ENCODE measurements at regions not wholly inside any gene's neighbourhood (a gene's known extent, or its start where the extent isn't known, plus 50 kb on each side); places are given as distances from the start of the nearest gene placed in this dataset.

DNA sequence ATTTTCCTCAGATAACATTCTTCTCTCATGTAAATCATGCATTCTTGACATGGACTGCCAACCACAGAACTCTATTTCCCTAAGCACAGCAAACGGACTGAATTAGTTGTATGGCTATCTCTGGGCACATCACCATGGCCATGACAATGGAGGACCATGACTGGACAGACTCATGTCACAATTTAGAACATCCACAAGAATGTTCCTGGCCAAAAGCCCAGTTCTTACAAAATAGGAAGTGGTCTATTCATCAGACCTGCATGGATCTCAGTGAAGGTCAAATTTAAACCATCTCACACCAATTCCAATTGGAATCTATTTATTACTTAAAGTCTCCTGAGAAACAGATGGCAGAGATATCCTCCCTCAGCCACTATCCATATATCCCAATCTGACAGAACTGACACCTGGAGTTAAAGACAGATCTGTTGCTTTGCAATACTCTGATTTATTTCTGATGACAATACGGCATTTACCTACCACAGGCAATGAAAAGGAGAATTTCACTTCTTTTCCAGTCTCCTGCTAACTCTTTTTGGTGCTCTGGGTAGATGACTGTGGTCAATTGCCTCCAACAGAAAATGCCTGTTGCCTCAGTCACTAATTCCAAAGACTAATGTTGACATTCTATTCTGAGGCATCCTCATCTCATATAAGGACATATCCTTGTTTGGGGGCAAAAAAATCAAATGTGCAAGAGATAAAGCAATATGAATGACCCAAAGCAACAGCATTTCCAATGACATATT lies 254.8 kb downstream of the HTR7 start:
- Histone ChIP-seq H3K4me2 (no peak overlapping the region), H3K4me3 (no peak overlapping the region), H3K9me3 (no peaks in the 10 kb centered on the region), H3K4me1 (no peaks in the 10 kb centered on the region), H3K27ac (no peak overlapping the region)
- no peak for FAIRE-seq
- ChIA-PET POLR2A (no interaction called here), CTCF (no interaction called here)
- no peak for ATAC-seq
- 0% methylated on average over 2 of the region's 2 CpGs for WGBS (ENCODE audit: missing lambda C conversion rate)
- TF ChIP-seq FOSB (CRISPR knock-in tag; IDR thresholded peaks at IDR 0.05): no peak
- TF ChIP-seq CHD2 (IDR thresholded peaks at IDR 0.05; ENCODE audit: low read length, partially characterized antibody): no peak
- no peak for TF ChIP-seq KDM1A (IDR thresholded peaks at IDR 0.05; ENCODE audit: low read depth)
- TF ChIP-seq, protein P1, sequence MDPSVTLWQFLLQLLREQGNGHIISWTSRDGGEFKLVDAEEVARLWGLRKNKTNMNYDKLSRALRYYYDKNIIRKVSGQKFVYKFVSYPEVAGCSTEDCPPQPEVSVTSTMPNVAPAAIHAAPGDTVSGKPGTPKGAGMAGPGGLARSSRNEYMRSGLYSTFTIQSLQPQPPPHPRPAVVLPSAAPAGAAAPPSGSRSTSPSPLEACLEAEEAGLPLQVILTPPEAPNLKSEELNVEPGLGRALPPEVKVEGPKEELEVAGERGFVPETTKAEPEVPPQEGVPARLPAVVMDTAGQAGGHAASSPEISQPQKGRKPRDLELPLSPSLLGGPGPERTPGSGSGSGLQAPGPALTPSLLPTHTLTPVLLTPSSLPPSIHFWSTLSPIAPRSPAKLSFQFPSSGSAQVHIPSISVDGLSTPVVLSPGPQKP (IDR thresholded peaks at IDR 0.05; ENCODE audit: low read depth, low read length): no peak
- TF ChIP-seq BHLHE40 (IDR thresholded peaks at IDR 0.05; ENCODE audit: low read depth, low read length): no peak
- TF ChIP-seq FOXS1 (CRISPR knock-in tag; IDR thresholded peaks at IDR 0.05): no peak
- DNase-seq (ENCODE audit: low read depth in 1 of 2, low spot score in 1 of 2): no peak

DNA sequence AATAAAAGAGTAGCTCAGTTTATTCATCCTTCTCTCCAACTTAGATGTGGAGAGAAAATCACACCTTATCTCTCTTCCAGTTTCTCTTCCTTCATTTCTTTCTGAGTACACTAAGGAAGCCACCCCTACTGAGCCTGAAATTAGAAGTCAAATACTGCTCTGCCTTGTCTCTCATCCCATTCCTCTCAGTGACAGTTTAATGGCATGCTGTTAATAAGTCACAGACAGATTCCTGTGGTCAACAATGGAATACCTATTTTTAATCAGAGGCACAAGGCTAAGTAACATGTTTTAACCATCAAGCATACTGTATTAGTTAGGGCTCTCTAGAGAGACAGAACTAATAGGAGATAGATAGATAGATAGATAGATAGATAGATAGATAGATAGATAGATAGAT lies 253.2 kb downstream of the HTR7 start:
- no peak for FAIRE-seq

DNA sequence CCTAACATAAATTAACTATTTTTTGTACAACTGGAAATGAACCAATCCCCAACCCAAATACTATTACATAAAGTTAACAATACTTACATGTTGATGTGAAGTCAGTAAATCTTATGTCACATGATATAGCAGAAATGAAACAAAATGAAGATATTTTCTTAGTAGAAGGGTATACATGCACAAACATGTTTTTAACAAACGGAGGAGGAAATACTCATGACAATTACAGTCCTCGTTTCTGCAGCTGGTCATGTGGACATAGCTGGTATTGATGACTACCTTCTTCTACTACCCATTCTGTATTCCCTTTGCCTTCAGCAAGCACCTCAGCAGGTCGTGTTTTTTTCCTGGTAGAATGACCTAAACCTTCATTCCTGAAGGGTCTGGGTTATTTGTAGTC lies 252.3 kb downstream of the HTR7 start:
- Histone ChIP-seq H3K27ac (no peak overlapping the region), H3K4me3 (no peak overlapping the region), H3K9me3 (no peaks in the 10 kb centered on the region), H3K4me2 (no peak overlapping the region), H3K4me1 (no peaks in the 10 kb centered on the region)
- no peak for TF ChIP-seq ESRRA (IDR thresholded peaks at IDR 0.05; ENCODE audit: borderline replicate concordance, low read length)
- no peak for TF ChIP-seq SREBF2 (IDR thresholded peaks at IDR 0.05)
- TF ChIP-seq CBX8 (IDR thresholded peaks at IDR 0.05): no peak
- no peak for TF ChIP-seq RCOR1 (IDR thresholded peaks at IDR 0.05; ENCODE audit: low read depth, low read length)
- no peak for TF ChIP-seq PHF8 (IDR thresholded peaks at IDR 0.05; ENCODE audit: borderline replicate concordance, low read depth)
- TF ChIP-seq EHF (CRISPR knock-in tag; IDR thresholded peaks at IDR 0.05): no peak
- no peak for TF ChIP-seq NFE2L2 (conservative IDR thresholded peaks at IDR 0.05; ENCODE audit: low read length)
- no peak for TF ChIP-seq RNF2 (IDR thresholded peaks at IDR 0.05; ENCODE audit: borderline replicate concordance, low read depth)
- no peak for TF ChIP-seq HOXA7 (CRISPR knock-in tag; IDR thresholded peaks at IDR 0.05)
- no peak for TF ChIP-seq MYC (IDR thresholded peaks at IDR 0.05; ENCODE audit: borderline replicate concordance, low read length)
- no peak for TF ChIP-seq POLR2AphosphoS2 (conservative IDR thresholded peaks at IDR 0.05; ENCODE audit: low read length)
- no peak for TF ChIP-seq TP53 (CRISPR knock-in tag; IDR thresholded peaks at IDR 0.05)
- TF ChIP-seq MAZ (IDR thresholded peaks at IDR 0.05; ENCODE audit: borderline replicate concordance, low read depth, low read length): no peak
- TF ChIP-seq, protein P1 (IDR thresholded peaks at IDR 0.05; ENCODE audit: low read depth, low read length): no peak
- no peak for TF ChIP-seq BHLHE40 (IDR thresholded peaks at IDR 0.05; ENCODE audit: low read depth, low read length)
- TF ChIP-seq SMC3 (IDR thresholded peaks at IDR 0.05): no peak
- WGBS (ENCODE audit: missing lambda C conversion rate): 2% methylated on average over 3 of the region's 3 CpGs
- DNase-seq (ENCODE audit: low read depth in 1 of 2, low spot score in 1 of 2) (no peak), FAIRE-seq (no peak), ATAC-seq (no peak)
- POLR2A ChIA-PET: no interaction called here
- CTCF ChIA-PET: no interaction called here

More for the DNA sequence above, 253.2 kb downstream of the HTR7 start:
- H3K4me1 ChIP-seq: no peaks in the 10 kb centered on the region
- H3K27ac ChIP-seq: no peak overlapping the region
- TF ChIP-seq CHD2 (IDR thresholded peaks at IDR 0.05; ENCODE audit: low read length, partially characterized antibody) (no peak), RNF2 (IDR thresholded peaks at IDR 0.05; ENCODE audit: borderline replicate concordance, low read depth) (no peak), EHF (CRISPR knock-in tag; IDR thresholded peaks at IDR 0.05) (no peak), KDM1A (IDR thresholded peaks at IDR 0.05; ENCODE audit: low read depth) (no peak), CBX8 (IDR thresholded peaks at IDR 0.05) (no peak), JUN (IDR thresholded peaks at IDR 0.05) (no peak), ZSCAN20 (CRISPR knock-in tag; IDR thresholded peaks at IDR 0.05) (no peak), MAZ (IDR thresholded peaks at IDR 0.05; ENCODE audit: borderline replicate concordance, low read depth, low read length) (no peak), ZC3H11A (IDR thresholded peaks at IDR 0.05) (no peak)
- TF ChIP-seq, protein P2, sequence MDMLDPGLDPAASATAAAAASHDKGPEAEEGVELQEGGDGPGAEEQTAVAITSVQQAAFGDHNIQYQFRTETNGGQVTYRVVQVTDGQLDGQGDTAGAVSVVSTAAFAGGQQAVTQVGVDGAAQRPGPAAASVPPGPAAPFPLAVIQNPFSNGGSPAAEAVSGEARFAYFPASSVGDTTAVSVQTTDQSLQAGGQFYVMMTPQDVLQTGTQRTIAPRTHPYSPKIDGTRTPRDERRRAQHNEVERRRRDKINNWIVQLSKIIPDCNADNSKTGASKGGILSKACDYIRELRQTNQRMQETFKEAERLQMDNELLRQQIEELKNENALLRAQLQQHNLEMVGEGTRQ (IDR thresholded peaks at IDR 0.05): no peak
- TF ChIP-seq, protein P3, sequence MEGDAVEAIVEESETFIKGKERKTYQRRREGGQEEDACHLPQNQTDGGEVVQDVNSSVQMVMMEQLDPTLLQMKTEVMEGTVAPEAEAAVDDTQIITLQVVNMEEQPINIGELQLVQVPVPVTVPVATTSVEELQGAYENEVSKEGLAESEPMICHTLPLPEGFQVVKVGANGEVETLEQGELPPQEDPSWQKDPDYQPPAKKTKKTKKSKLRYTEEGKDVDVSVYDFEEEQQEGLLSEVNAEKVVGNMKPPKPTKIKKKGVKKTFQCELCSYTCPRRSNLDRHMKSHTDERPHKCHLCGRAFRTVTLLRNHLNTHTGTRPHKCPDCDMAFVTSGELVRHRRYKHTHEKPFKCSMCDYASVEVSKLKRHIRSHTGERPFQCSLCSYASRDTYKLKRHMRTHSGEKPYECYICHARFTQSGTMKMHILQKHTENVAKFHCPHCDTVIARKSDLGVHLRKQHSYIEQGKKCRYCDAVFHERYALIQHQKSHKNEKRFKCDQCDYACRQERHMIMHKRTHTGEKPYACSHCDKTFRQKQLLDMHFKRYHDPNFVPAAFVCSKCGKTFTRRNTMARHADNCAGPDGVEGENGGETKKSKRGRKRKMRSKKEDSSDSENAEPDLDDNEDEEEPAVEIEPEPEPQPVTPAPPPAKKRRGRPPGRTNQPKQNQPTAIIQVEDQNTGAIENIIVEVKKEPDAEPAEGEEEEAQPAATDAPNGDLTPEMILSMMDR (IDR thresholded peaks at IDR 0.05): no peak
- no peak overlapping the region for H3K4me2 ChIP-seq
- no peak overlapping the region for H3K4me3 ChIP-seq
- ChIA-PET POLR2A (no interaction called here), CTCF (no interaction called here)
- DNase-seq (ENCODE audit: low read depth in 1 of 2, low spot score in 1 of 2): no peak
- no peaks in the 10 kb centered on the region for H3K9me3 ChIP-seq
- no peak for ATAC-seq
